Heart left ventricle (tissue), 13 donors: ENCODE measurements at regions not wholly inside any gene's neighbourhood (a gene's known extent, or its start where the extent isn't known, plus 50 kb on each side); places are given as distances from the start of the nearest gene placed in this dataset.

Experiments
- POLR2A ChIP-seq, 2 donors: fragments of 450-650 bp; IDR thresholded peaks; one replicate each; pipeline ENCODE4 v1.6.1; 2017; ENCODE audit warnings: antibody characterized with exemption in 2 of 2, mild to moderate bottlenecking in 2 of 2, moderate library complexity in 2 of 2
- TF ChIP-seq, protein P1 (sequence below), 12 donors: fragments of 200-600 bp; sonication (generic) in 4 of 12; IDR thresholded peaks; one replicate each; pipeline versions ENCODE4 v1.5.0 to v1.8.0; 2018 to 2022; ENCODE audit warnings: antibody characterized with exemption in 12 of 12, mild to moderate bottlenecking in 5 of 12
- donor health status: ischemic (EF 13 %, LVEDD 7.1; RV severe dilation, severe dysfunction).
- donor health status: DM: no; HTN: yes; CAD: no.
- donor health status: DM: no; HTN: no; CAD: no.
- donor health status: ischemic (EF 25% LVEDD 6.9; RV normal size, moderate dysfunction).
- donor health status: ischemic (EF 25% LVEDD 5.7; RV mildly dilated, moderate dysfunction).
- donor health status: ischemic (EF 35%, LVEDD 5.7; RV mildly dilated, moderate dysfunction).
- donor health status: nonischemic (EF 11% LVEDD 7.7; RV severe dilation, severe dysfunction).
- donor health status: DM: yes; HTN: yes; CAD: no.
- donor health status: PGD.
- donor health status: ischemic (EF 29% LVEDD 5.4; RV normal size, mild dysfunction).
- donor health status: nonischemic (EF 23%, LVEDD 6.1; RV moderate dilation, normal function).

DNA sequence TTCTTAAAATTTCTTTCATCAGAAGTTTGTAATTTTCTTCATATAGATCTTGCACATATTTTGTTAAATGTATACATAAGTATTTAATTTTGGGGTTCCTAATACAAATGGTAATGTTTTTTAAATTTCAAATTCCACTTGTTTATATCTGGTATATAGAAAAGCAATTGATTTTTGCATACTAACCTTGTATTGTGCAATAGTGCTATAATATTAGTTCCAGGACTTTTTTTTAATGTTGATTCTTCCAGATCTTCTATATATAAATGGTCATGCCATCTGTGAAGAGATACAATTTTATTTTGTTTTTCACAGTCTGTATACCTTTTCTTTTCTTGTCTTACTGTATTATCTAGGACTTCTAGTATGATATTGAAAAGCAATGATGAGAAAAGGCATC lies 665.0 kb downstream of the OTOL1 start:
- TF ChIP-seq, protein P1, sequence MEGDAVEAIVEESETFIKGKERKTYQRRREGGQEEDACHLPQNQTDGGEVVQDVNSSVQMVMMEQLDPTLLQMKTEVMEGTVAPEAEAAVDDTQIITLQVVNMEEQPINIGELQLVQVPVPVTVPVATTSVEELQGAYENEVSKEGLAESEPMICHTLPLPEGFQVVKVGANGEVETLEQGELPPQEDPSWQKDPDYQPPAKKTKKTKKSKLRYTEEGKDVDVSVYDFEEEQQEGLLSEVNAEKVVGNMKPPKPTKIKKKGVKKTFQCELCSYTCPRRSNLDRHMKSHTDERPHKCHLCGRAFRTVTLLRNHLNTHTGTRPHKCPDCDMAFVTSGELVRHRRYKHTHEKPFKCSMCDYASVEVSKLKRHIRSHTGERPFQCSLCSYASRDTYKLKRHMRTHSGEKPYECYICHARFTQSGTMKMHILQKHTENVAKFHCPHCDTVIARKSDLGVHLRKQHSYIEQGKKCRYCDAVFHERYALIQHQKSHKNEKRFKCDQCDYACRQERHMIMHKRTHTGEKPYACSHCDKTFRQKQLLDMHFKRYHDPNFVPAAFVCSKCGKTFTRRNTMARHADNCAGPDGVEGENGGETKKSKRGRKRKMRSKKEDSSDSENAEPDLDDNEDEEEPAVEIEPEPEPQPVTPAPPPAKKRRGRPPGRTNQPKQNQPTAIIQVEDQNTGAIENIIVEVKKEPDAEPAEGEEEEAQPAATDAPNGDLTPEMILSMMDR (IDR thresholded peaks at IDR 0.05) = no peak
- no peak for TF ChIP-seq POLR2A (IDR thresholded peaks at IDR 0.05)
